HK-2 (cell line): ENCODE measurements at regions not wholly inside any gene's neighbourhood (a gene's known extent, or its start where the extent isn't known, plus 50 kb on each side); places are given as distances from the start of the nearest gene placed in this dataset.

Experiments used
- DNase-seq: peaks from one replicate; pipeline ENCODE4 v3.0.0-alpha.2; 2018; ENCODE audit not compliant: unreplicated experiment

GRCh38 chr10:31754803-31755624 is 173.6 kb downstream of the ARHGAP12 start:
- no peak for DNase-seq

DNA sequence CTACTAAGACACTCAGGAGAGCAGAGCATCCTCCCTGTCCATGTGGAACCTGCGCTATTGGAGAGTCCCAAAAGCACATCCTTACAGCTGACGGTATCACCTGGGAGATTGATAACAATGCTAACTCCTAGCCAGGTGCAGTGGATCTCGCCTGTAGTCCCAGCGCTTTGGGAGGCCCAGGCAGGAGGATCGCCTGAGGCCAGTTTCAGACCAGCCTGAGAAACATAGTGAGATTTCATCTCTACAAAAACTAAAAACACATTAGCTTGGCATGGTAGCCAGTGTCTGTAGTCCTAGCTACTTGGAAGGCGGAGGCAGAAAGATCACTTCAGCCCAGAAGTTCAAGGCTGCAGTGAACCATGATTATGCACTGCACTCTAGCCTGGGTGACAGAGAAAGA is 174.9 kb downstream of the ARHGAP12 start:
- no peak for DNase-seq

- DNase-seq = no peak
Observed at GRCh38 chr10:31752170-31752569, 176.5 kb downstream of the ARHGAP12 start.

GRCh38 chr10:31751738-31752080 is 176.9 kb downstream of the ARHGAP12 start:
- no peak for DNase-seq

DNA sequence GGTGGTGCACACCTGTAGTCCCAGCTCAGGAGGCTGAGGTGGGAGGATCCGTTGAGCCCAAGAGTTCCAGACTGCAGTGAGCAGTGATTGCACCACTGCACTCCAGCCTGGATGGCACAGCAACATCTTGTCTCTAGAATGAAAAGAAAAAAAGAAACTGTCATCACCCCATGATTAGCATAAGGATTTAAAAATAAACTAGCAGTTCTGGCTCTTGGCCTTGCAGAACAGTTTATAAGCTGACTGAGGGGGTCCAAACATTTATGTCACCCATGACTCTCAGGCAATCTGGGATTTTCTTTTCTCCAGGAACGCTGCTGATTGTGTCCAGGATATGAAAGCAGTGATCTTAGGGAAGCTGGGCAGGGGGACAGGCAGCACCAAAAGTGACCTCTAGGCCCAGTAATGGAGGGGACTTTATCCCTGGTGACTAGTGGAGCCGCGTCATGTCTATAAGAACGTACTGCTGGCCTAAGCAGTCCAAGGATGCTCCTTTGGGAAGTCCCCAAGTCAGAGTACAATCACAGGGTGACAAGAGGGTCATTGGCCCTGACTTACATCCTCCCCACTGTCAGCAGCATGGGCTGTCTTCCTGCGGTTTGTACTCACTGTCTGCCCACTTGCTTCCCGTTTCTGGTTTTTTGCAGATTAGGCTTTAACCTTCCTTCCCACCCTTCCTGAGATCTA is 177.4 kb downstream of the ARHGAP12 start:
- no peak for DNase-seq

GRCh38 chr10:31749981-31750840 is 178.4 kb downstream of the ARHGAP12 start:
- DNase-seq = no peak

DNA sequence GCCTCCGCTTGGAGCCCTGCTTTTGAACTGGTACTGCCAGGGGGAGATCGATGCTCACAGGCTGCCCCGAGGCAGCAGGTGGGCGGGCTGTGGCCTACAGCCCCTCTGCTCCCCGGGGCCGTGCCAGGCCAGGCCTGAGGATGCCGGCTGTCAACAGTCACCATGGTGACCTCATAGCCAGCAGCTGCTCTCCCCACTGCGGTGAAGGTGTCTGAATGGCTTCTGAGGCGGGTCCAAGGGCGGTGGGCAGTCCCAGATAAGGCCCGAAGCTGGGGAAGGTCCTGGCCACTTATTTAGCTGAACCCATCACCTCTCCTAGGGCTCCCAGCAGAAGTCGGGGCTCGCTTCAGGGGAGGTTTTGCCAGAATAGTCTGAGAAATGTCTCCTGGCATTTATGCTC is 179.3 kb downstream of the ARHGAP12 start:
- DNase-seq = no peak

GRCh38 chr10:31745612-31746376 is 182.8 kb downstream of the ARHGAP12 start:
- peak; percentile 22 for DNase-seq

DNA sequence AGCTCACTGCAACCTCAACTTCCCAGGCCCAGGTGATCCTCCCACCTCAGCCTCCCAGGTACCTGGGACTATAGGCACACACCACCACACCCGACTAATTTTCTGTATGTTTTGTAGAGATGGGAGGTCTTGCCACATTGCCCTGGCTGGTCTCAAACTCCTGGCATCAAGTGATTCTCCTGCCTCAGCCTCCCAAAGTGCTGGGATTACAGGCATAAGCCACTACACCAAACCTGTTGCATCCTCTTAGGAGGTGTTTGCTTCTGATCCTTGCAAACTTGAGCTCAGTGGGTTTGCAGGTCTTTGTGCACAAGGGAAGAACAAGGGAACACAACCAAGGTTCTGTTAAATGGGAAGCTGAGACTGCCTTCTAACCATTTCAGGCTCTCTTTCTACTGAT is 184.6 kb downstream of the ARHGAP12 start:
- no peak for DNase-seq

DNA sequence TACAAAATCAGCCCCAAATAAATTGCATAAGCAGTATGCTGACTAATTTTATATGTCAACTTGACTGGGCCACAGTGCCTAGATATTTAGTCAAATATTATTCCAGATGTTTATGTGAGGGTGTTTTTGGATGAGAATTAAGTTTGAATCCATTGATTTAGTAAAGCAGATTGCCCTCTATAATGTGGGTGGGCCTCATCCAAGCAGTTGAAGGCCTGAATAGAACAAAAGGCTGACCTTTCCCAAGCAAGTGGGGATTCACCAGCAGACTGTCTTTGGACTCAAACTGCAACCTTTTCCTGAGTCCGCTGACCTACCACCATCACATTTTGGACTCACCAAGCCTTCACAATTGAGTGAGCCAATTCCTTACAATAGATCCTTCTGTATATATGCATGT is 186.4 kb downstream of the ARHGAP12 start:
- DNase-seq = no peak

DNA sequence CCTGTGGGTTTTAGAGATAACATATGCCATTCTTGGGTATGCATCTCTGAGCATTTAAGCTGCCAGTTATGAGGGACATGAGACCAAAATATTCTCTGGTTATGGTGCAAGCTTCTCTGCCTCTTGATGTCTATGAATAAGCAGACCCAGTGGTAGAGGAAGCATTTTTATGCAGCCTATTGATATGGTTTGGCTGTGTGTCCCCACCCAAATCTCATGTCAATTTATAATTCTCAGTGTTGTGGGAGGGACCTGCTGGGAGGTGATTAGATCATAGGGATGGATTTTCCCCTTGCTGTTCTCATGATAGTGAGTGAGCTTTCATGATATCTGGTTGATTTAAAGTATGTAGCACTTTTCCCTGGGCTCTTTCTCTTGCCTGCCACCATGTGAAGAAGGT is 187.2 kb downstream of the ARHGAP12 start:
- DNase-seq = no peak

GRCh38 chr10:31739711-31740110 is 188.9 kb downstream of the ARHGAP12 start:
- DNase-seq = no peak

DNA sequence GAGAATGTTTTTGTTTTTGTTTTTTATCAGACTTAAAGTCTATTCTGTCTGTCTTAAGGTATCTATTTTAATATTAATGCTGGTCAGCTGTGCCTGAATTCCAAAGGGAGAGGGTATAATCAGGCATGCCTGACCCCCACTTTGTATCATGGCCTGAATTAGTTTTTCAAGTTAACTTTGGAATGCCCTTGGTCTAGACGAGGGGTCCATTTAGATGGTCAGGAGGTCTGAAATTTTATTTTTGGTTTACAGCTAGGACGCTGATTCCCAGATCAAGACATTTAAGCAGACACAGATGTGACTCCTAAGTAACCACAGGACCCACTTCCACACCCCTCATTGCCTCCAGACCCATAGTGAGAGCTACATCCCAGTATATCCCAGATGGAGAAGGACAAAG is 189.5 kb downstream of the ARHGAP12 start:
- no peak for DNase-seq

GRCh38 chr10:31731711-31732110 is 196.9 kb downstream of the ARHGAP12 start:
- DNase-seq = no peak

- no peak for DNase-seq
Observed at GRCh38 chr10:31730776-31731175, 197.9 kb downstream of the ARHGAP12 start.

GRCh38 chr10:31728698-31729224 is 199.9 kb downstream of the ARHGAP12 start:
- DNase-seq = no peak

DNA sequence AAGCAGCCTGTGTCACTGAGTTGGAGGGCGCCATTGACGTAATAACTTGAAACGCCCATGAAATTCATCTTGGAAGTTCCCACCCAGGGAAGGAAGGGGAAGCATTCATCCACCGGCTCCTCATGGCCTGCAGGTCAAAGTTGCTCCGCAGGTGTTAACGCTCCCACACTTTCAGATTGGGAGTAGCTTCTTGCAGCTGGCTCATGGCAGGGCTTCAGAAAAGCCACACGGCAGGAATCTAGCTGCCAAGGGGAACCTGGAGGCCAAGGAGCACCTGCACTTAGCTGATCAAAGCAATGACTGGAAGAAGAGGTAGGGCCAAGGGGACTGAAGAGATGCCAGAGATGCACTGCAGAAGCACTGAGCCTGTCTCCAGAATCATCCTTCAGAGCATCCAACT is 203.2 kb downstream of the ARHGAP12 start:
- no peak for DNase-seq

DNA sequence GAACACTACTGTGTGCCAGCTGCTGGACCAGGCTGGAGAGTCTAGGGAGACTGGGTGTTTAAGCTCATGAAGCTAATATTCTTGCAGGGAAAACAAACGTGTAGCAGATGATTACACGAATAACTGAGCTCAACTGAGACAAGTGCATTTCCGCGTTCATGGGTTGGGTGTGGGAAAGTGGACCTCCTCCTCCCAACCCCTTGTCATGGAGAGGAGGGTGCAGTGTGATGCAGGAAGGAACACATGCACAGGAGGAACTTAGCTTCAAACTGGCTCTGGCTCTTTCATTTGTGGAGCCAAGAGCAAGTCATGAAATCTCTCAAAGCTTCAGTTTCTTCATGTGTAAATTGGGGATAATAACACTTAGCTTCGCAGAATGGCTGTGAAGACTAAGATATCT is 204.3 kb downstream of the ARHGAP12 start:
- no peak for DNase-seq

DNA sequence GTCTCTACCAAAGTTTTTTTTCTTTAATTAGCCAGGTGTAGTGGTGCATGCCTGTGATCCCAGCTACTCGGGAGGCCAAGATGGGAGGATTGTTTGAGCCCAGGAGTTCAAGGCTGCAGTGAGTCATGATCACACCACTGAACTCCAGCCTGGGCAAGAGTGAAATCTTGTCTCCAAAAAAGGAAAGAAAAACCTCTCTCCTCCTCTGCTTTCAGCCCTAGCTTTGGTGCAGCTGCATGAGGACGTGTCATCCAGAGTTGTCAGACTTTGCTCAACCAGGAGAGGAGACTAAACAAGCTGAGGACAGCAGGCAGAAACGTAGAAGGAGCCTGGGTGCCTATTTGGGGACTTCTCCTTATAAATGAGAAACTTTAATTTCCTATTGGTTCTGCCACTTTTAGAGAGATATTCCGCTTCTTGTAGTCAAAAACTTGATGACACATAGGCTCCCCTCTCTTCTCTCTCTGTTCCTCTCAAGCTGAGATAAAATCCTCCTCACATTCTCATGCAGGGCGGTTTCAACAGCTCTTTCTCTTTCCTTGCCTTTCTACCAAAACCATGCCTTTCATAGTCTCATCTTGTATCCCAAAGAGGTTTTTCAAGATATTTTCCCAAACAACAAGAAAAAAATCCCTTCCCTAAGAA is 205.4 kb downstream of the ARHGAP12 start:
- DNase-seq = no peak

GRCh38 chr10:31721096-31721495 is 207.5 kb downstream of the ARHGAP12 start:
- no peak for DNase-seq

- DNase-seq = no peak
Observed at GRCh38 chr10:31720546-31720945, 208.1 kb downstream of the ARHGAP12 start.
